Panc1 (cell line): ENCODE measurements at regions not wholly inside any gene's neighbourhood (a gene's known extent, or its start where the extent isn't known, plus 50 kb on each side); places are given as distances from the start of the nearest gene placed in this dataset.

Experiments used
- CTCF ChIP-seq: fragments of 450-650 bp; IDR thresholded peaks from 2 replicates; pipeline ENCODE4 v1.5.1; 2017; ENCODE audit warnings: mild to moderate bottlenecking
- POLR2AphosphoS5 ChIP-seq: IDR thresholded peaks from 2 replicates; pipeline ENCODE4 v1.6.1; 2012; ENCODE audit warnings: mild to moderate bottlenecking, low read depth, low read length, moderate library complexity
- REST ChIP-seq, 2 experiments: IDR thresholded peaks; 2 replicates each; pipeline ENCODE4 v1.6.1; 2011 to 2012; ENCODE audit warnings: low read depth in 2 of 2, control low read depth in 1 of 2, low read length in 1 of 2, mild to moderate bottlenecking in 1 of 2, moderate library complexity in 1 of 2; ENCODE audit not compliant: insufficient read depth in 1 of 2
- SIN3A ChIP-seq: IDR thresholded peaks from 2 replicates; pipeline ENCODE4 v1.6.1; 2012; ENCODE audit warnings: low read depth, mild to moderate bottlenecking, low read length, moderate library complexity, borderline replicate concordance; ENCODE audit not compliant: insufficient read depth

- TF ChIP-seq CTCF (no peak), REST (IDR thresholded peaks at IDR 0.05; ENCODE audit: insufficient read depth in 1 of 2, low read depth in 2 of 2, low read length in 1 of 2) (no peak), POLR2AphosphoS5 (no peak), SIN3A (no peak)
Measured at GRCh38 chr12:131430158-131430742, 280.6 kb upstream of the SFSWAP start.
